MM.1S (cell line): ENCODE measurements at regions not wholly inside any gene's neighbourhood (a gene's known extent, or its start where the extent isn't known, plus 50 kb on each side); places are given as distances from the start of the nearest gene placed in this dataset.

ENCODE experiments used
- DNase-seq: peaks from one replicate; pipeline ENCODE4 v3.0.0-alpha.2; 2015
- H2AFZ ChIP-seq: fragments of 300-600 bp; sonication (generic); 2 replicates; pipeline ENCODE4 v1.6.0; 2016; ENCODE audit warnings: antibody characterized with exemption, low read length
- H3F3A ChIP-seq: fragments of 300-600 bp; sonication (generic); 2 replicates; pipeline ENCODE4 v1.6.1; 2016; ENCODE audit warnings: mild to moderate bottlenecking, antibody characterized with exemption, low read length, moderate library complexity, mixed read lengths; ENCODE audit not compliant: insufficient read depth
- H3K27ac ChIP-seq: fragments of 300-600 bp; sonication (generic); 2 replicates; pipeline ENCODE4 v1.5.1; 2016; ENCODE audit warnings: mild to moderate bottlenecking, low read length
- H3K27me3 ChIP-seq: fragments of 300-600 bp; sonication (generic); replicated peaks from 2 replicates; pipeline ENCODE4 v1.6.0; 2016; ENCODE audit warnings: low read length; ENCODE audit not compliant: insufficient read depth
- H3K36me3 ChIP-seq: fragments of 300-600 bp; sonication (generic); replicated peaks from 2 replicates; pipeline ENCODE4 v1.6.1; 2016; ENCODE audit warnings: mild to moderate bottlenecking, low read length, mixed read lengths; ENCODE audit not compliant: insufficient read depth
- H3K4me1 ChIP-seq: fragments of 300-600 bp; sonication (generic); 2 replicates; pipeline ENCODE4 v1.6.1; 2016; ENCODE audit warnings: low read length, mixed read lengths
- H3K4me2 ChIP-seq: fragments of 300-600 bp; sonication (generic); 2 replicates; pipeline ENCODE4 v1.6.0; 2016; ENCODE audit warnings: low read depth, low read length
- H3K4me3 ChIP-seq: fragments of 300-600 bp; sonication (generic); 2 replicates; pipeline ENCODE4 v1.5.1; 2016; ENCODE audit warnings: low read length, mixed read lengths
- H3K79me2 ChIP-seq: fragments of 300-600 bp; sonication (generic); 2 replicates; pipeline ENCODE4 v1.6.1; 2016; ENCODE audit warnings: mixed run types, low read length, mixed read lengths
- H3K9ac ChIP-seq: fragments of 300-600 bp; sonication (generic); 2 replicates; pipeline ENCODE4 v1.6.1; 2016; ENCODE audit warnings: low read length, mixed read lengths
- H3K9me2 ChIP-seq: fragments of 300-600 bp; sonication (generic); replicated peaks from 2 replicates; pipeline ENCODE4 v1.6.1; 2016; ENCODE audit warnings: mild to moderate bottlenecking, low read length, mixed read lengths; ENCODE audit not compliant: insufficient read depth
- H3K9me3 ChIP-seq: fragments of 300-600 bp; sonication (generic); replicated peaks from 2 replicates; pipeline ENCODE4 v1.6.1; 2016; ENCODE audit warnings: mild to moderate bottlenecking, low read length, mixed read lengths; ENCODE audit not compliant: insufficient read depth
- H4K20me1 ChIP-seq: fragments of 300-600 bp; sonication (generic); 2 replicates; pipeline ENCODE4 v1.6.1; 2016; ENCODE audit warnings: mild to moderate bottlenecking, low read length, moderate library complexity, mixed read lengths; ENCODE audit not compliant: insufficient read depth
- CTCF ChIP-seq: fragments of 300-600 bp; sonication (generic); IDR thresholded peaks from 2 replicates; pipeline ENCODE4 v1.5.1; 2016; ENCODE audit warnings: antibody characterized with exemption, low read length, mixed read lengths
- EZH2 ChIP-seq: fragments of 300-600 bp; sonication (generic); optimal IDR thresholded peaks from 2 replicates; pipeline ENCODE3; 2017; ENCODE audit warnings: low read depth, mild to moderate bottlenecking, antibody characterized with exemption, low read length, mixed read lengths
- EZH2phosphoT487 ChIP-seq: fragments of 300-600 bp; sonication (generic); IDR thresholded peaks from 2 replicates; pipeline ENCODE4 v1.6.1; 2018; ENCODE audit warnings: antibody characterized with exemption, low read length

DNA sequence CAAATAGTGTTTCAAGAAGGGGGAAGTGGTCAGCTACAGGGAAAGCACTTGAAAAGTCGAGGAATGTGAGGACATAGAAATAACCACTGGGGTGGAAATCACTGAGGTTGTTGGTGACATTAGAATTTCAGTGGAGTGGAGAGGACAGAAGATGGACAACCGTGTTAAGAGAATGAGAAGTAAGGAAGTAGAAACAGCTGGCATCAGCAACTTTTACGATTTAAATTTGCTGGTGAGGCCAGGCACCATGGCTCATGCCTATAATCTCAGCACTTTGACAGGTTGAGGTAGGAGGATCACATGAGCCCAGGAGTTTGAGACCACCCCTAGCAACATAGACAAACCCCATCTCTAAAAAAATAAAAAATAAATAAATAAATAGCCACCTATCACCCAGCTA, 83.2 kb upstream of the PSMD7 start:
- DNase-seq = no peak
- Histone ChIP-seq H3K9ac (no peak overlapping the region), H4K20me1 (no peaks in the 10 kb centered on the region), H3K4me2 (no peak overlapping the region), H3K4me3 (no peak overlapping the region), H3F3A (no peaks in the 10 kb centered on the region), H3K9me3 (no peaks in the 10 kb centered on the region), H3K9me2 (no peaks in the 10 kb centered on the region), H3K4me1 (no peaks in the 10 kb centered on the region), H3K36me3 (no peaks in the 10 kb centered on the region), H3K27ac (no peak overlapping the region), H3K79me2 (no peaks in the 10 kb centered on the region), H2AFZ (no peak overlapping the region), H3K27me3 (no peaks in the 10 kb centered on the region)
- TF ChIP-seq CTCF (no peak), EZH2 (no peak), EZH2phosphoT487 (no peak)

DNA sequence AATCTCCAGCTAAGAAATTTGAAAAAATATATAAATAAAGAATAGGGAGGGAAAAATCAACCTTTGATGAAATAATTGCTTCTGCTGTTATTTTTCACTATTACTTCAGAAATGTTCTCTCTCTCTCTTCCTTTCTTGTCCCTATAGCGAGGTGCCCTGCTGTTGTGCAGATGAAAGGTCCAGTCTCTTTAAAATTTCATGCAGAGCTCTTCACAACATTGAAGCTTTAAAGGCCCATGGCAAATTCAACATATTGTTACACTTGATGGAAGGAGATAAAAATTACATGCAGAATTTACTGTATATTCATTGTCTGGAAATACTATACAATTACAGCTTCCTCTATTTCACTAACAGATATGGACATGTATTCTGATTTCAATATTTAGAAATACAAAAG, 86.4 kb upstream of the PSMD7 start:
- DNase-seq = no peak
- Histone ChIP-seq H3K4me3 (no peak overlapping the region), H3K36me3 (no peaks in the 10 kb centered on the region), H3K9ac (no peak overlapping the region), H3K4me1 (no peaks in the 10 kb centered on the region), H3F3A (no peaks in the 10 kb centered on the region), H3K9me2 (no peaks in the 10 kb centered on the region), H3K79me2 (no peaks in the 10 kb centered on the region), H3K27ac (no peak overlapping the region), H4K20me1 (no peaks in the 10 kb centered on the region), H3K4me2 (no peak overlapping the region), H3K9me3 (no peaks in the 10 kb centered on the region), H3K27me3 (no peaks in the 10 kb centered on the region), H2AFZ (no peak overlapping the region)
- no peak for TF ChIP-seq CTCF
- TF ChIP-seq EZH2phosphoT487 = no peak
- TF ChIP-seq EZH2 = no peak

DNA sequence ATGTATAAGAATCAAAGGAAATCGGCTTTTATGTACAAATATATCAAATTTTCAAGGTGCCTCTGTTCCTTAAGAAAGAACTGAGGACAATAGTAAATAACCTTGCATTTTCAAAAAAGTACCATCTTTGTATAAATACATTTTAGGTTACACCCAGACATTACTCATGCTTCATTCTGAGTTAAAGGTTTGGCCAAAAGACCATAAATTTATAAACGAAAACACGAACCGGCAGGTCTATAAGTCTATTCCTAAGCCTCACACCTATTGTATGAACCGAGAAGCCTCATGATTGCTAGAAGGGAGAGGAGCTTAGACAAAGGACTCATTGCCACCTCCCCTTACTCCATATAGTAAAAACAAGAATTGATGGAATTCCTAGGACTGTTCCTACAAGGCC, 94.6 kb upstream of the PSMD7 start:
- DNase-seq = no peak

More for the DNA sequence above, 94.6 kb upstream of the PSMD7 start:
- Histone ChIP-seq H3K4me3 (no peak overlapping the region), H3K4me1 (no peaks in the 10 kb centered on the region), H3F3A (no peaks in the 10 kb centered on the region), H3K36me3 (no peaks in the 10 kb centered on the region), H3K9ac (no peak overlapping the region), H3K4me2 (no peak overlapping the region), H3K9me2 (no peaks in the 10 kb centered on the region), H3K27ac (no peak overlapping the region), H2AFZ (no peak overlapping the region), H3K27me3 (no peaks in the 10 kb centered on the region), H3K79me2 (no peaks in the 10 kb centered on the region), H3K9me3 (no peaks in the 10 kb centered on the region), H4K20me1 (no peaks in the 10 kb centered on the region)
- TF ChIP-seq CTCF = no peak
